A549 (cell line): ENCODE measurements at regions not wholly inside any gene's neighbourhood (a gene's known extent, or its start where the extent isn't known, plus 50 kb on each side); places are given as distances from the start of the nearest gene placed in this dataset.

Source experiments
- PHF8 ChIP-seq: fragments of 200-600 bp; sonication (generic); IDR thresholded peaks from 2 replicates; pipeline ENCODE4 v1.6.1; 2016; ENCODE audit warnings: low read depth, mild to moderate bottlenecking, antibody characterized with exemption, moderate library complexity, borderline replicate concordance
- POLR2A ChIP-seq: IDR thresholded peaks from 2 replicates; pipeline ENCODE4 v1.6.1; 2012; ENCODE audit warnings: mild to moderate bottlenecking, low read length
- RCOR1 ChIP-seq: fragments of 150-350 bp; IDR thresholded peaks from 2 replicates; pipeline ENCODE4 v1.6.1; 2014; ENCODE audit warnings: antibody characterized with exemption, low read length, low read depth
- SREBF2 ChIP-seq: fragments of 450-650 bp; IDR thresholded peaks from 2 replicates; pipeline ENCODE4 v1.6.1; 2014; ENCODE audit warnings: mild to moderate bottlenecking, moderate library complexity
- TF ChIP-seq, protein P1 (sequence below): fragments of >200 bp; sonication (Bioruptor Twin); formaldehyde crosslinking; IDR thresholded peaks from 3 replicates; pipeline ENCODE4 v1.5.1; 2016

DNA sequence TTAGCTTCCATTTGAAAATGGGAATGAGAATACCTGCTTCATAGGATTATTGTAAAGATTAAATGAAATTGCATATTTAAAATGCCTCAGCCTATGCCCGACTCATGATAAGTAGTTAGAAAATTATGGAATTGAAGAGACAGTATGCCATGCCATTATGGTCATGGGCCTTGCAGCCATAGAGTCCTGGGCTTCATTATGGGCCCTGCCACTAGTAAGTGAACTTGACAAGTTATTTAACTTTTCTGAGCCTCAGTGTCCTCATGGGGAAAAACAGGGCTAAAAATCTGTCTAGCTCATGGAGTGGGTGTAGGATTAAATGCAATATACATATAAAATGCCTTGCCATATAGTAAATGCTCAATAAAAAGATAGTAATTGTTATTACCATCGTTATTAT is 133.2 kb downstream of the NPIPB5 start:
- TF ChIP-seq, protein P1, sequence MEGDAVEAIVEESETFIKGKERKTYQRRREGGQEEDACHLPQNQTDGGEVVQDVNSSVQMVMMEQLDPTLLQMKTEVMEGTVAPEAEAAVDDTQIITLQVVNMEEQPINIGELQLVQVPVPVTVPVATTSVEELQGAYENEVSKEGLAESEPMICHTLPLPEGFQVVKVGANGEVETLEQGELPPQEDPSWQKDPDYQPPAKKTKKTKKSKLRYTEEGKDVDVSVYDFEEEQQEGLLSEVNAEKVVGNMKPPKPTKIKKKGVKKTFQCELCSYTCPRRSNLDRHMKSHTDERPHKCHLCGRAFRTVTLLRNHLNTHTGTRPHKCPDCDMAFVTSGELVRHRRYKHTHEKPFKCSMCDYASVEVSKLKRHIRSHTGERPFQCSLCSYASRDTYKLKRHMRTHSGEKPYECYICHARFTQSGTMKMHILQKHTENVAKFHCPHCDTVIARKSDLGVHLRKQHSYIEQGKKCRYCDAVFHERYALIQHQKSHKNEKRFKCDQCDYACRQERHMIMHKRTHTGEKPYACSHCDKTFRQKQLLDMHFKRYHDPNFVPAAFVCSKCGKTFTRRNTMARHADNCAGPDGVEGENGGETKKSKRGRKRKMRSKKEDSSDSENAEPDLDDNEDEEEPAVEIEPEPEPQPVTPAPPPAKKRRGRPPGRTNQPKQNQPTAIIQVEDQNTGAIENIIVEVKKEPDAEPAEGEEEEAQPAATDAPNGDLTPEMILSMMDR = no peak
- TF ChIP-seq RCOR1 = no peak
- TF ChIP-seq SREBF2 = no peak
- no peak for TF ChIP-seq POLR2A
- no peak for TF ChIP-seq PHF8
